AG20443 (cell line): ENCODE measurements at regions not wholly inside any gene's neighbourhood (a gene's known extent, or its start where the extent isn't known, plus 50 kb on each side); places are given as distances from the start of the nearest gene placed in this dataset.

Experiments used
- DNase-seq: peaks from one replicate; pipeline ENCODE4 v3.0.0; 2012; ENCODE audit warnings: low spot score, mixed read lengths

GRCh38 chr11:101211407-101211975, 81.9 kb upstream of the PGR start:
- DNase-seq = no peak

GRCh38 chr11:101202614-101203013, 73.0 kb upstream of the PGR start:
- no peak for DNase-seq

DNA sequence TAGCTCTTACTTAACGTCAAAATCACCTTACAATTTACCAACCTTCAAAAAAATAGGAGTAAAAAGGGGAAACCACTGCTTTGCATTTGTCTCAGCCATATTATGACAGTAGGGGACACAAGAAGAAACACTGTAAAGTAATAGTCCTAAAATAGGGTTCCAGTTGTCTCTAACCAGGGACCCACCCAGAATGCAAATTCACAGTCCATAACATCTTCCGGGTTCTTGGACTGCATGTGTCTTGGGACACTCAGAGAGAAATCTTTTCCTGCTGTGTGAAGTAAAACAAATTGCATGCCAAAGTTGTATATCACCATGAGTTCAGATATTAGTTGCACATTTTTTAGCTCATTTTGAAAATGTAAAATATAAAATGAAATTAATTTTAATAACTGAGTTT, 69.8 kb upstream of the PGR start:
- no peak for DNase-seq

GRCh38 chr11:101195294-101195693, 65.7 kb upstream of the PGR start:
- no peak for DNase-seq

DNA sequence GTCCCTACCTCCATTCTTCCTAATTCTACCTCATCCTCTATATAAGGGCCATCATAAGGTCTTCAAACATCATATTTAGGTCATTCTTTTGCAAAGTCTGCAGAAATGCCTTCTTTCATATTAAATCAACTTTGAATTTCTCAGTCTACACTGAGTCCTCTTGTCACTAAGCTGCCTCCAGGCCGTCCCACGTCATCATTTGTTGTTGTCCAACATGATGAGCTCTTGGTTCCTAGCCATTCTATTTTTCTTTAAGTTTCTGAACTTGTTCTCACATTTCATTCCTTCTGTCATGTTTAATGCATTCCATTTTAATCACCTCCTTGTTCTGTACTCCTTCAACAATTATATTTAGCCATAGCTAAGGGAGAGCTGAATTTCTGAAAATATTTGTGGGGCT, 59.2 kb upstream of the PGR start:
- DNase-seq = no peak

DNA sequence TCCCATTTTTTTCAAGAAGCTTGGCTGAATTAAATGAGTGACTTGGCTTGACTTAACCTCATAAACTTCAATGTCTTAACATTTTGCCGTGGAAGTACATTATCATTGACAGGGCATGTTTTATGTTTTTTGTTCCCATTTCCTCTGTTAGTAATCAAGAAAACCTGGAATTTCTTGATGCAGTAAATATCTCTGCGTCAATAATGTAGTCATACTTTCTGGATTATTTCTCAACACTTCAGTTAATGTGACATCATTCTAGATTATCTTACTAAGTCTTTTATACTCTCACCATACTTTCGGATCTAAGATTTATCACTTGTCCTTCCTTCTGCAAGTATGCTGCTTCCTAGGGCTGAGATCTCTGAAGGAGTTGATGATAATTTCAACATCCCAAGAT, 58.6 kb upstream of the PGR start:
- DNase-seq = no peak

- DNase-seq = no peak
Measured at GRCh38 chr11:101187748-101188147, 58.1 kb upstream of the PGR start.

GRCh38 chr11:101185985-101186384, 56.4 kb upstream of the PGR start:
- no peak for DNase-seq

DNA sequence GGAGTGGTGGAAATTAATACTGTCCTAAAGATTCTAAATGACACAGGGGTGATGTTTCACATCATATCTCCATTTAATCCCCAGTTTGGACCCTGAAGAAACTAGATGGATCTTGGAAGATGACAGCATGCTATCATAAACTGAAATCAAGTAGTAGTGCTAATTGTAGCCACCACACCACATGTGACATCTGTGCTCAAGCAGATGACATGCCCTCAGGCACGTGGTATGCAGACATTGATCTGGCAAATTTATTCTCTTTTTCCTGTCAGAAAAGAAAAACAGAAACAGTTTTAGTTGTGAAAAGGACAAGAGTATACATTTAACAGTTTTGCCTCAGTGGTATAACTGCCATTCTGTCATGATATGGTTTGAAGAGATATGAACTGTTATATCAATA, 52.9 kb upstream of the PGR start:
- no peak for DNase-seq

DNA sequence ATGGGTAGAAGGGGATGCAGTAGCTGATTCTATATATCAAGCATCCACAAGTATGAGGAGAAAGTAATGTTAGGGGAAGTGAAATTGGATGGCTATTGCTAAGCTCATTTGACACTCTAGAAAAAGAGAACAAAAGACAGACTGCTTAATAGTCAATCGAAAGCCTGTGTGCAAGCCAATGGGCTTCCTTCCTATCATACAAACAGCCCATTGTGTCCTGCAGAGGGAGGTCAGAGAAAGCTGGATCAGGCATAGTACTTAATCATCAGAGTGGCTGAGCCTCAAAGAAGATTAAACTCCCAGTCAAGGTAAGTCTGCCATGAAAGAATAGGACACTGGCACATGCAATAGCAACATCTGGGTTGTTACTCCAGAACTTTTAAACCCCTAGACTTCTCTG, 50.9 kb upstream of the PGR start:
- DNase-seq = no peak
